ENCODE measurements at regions not wholly inside any gene's neighbourhood (a gene's known extent, or its start where the extent isn't known, plus 50 kb on each side); places are given as distances from the start of the nearest gene placed in this dataset.

- no peak for TF ChIP-seq CTCF (IDR thresholded peaks at IDR 0.05; ENCODE audit: borderline replicate concordance, insufficient read depth, low read depth, low read length)
- H3K4me3 ChIP-seq (ENCODE audit: low read depth, low read length), result no peak overlapping the region
Measured at GRCh38 chr14:58765843-58766242, 128.1 kb downstream of the DACT1 start.

GRCh38 chr14:58769011-58769643 lies 131.4 kb downstream of the DACT1 start:
- no peak for TF ChIP-seq CTCF (IDR thresholded peaks at IDR 0.05; ENCODE audit: borderline replicate concordance, insufficient read depth, low read depth, low read length)
- H3K4me3 ChIP-seq (ENCODE audit: low read depth, low read length), result no peak overlapping the region

GRCh38 chr14:58769771-58770170 lies 132.0 kb downstream of the DACT1 start:
- H3K4me3 ChIP-seq (ENCODE audit: low read depth, low read length), result no peak overlapping the region
- no peak for TF ChIP-seq CTCF (IDR thresholded peaks at IDR 0.05; ENCODE audit: borderline replicate concordance, insufficient read depth, low read depth, low read length)

- TF ChIP-seq CTCF (IDR thresholded peaks at IDR 0.05; ENCODE audit: borderline replicate concordance, insufficient read depth, low read depth, low read length), result no peak
- H3K4me3 ChIP-seq (ENCODE audit: low read depth, low read length), result no peak overlapping the region
Measured at GRCh38 chr14:58770491-58770982, 132.8 kb downstream of the DACT1 start.

GRCh38 chr14:58771016-58771415 lies 133.3 kb downstream of the DACT1 start:
- no peak overlapping the region for H3K4me3 ChIP-seq (ENCODE audit: low read depth, low read length)
- TF ChIP-seq CTCF (IDR thresholded peaks at IDR 0.05; ENCODE audit: borderline replicate concordance, insufficient read depth, low read depth, low read length), result no peak

GRCh38 chr14:58772116-58772515 lies 134.4 kb downstream of the DACT1 start:
- no peak overlapping the region for H3K4me3 ChIP-seq (ENCODE audit: low read depth, low read length)
- TF ChIP-seq CTCF (IDR thresholded peaks at IDR 0.05; ENCODE audit: borderline replicate concordance, insufficient read depth, low read depth, low read length), result no peak

Data from GM12875 (cell line).